ENCODE measurements at regions not wholly inside any gene's neighbourhood (a gene's known extent, or its start where the extent isn't known, plus 50 kb on each side); places are given as distances from the start of the nearest gene placed in this dataset.

GRCh38 chr5:136698970-136699369 is 333.6 kb upstream of the TRPC7 start:
- Histone ChIP-seq H4K20me1 (replicated peaks in 1 of 2; ENCODE audit: control insufficient read depth in 1 of 2, insufficient read depth in 2 of 2, low read length in 2 of 2) (no peaks in the 10 kb centered on the region), H3K9ac (replicated peaks in 1 of 4; ENCODE audit: extremely low read depth in 1 of 4, low read depth in 3 of 4, low read length in 3 of 4) (no peak overlapping the region), H2AK5ac (ENCODE audit: low read depth, low read length) (no peak overlapping the region), H4K5ac (ENCODE audit: insufficient read length, low read depth, low read length) (no peak overlapping the region), H3K18ac (ENCODE audit: extremely low read depth, low read length) (no peak overlapping the region), H3K27ac (ENCODE audit: low read depth, low read length) (no peak overlapping the region), H3K4me2 (ENCODE audit: insufficient read depth in 1 of 2, low read depth in 2 of 2, low read length in 2 of 2) (no peak overlapping the region), H2BK5ac (ENCODE audit: low read depth, low read length) (no peak overlapping the region), H3K9me3 (ENCODE audit: insufficient read depth in 2 of 2, low read depth in 1 of 2, low read length in 1 of 2) (no peaks in the 10 kb centered on the region), H2BK15ac (ENCODE audit: low read length) (no peak overlapping the region), H2AFZ (ENCODE audit: low read length) (no peak overlapping the region), H3K4me1 (replicated peaks in 1 of 4; ENCODE audit: control insufficient read depth in 3 of 4, insufficient read depth in 4 of 4, low read length in 3 of 4) (no peaks in the 10 kb centered on the region), H2BK120ac (replicated peaks; ENCODE audit: low read depth, low read length) (no peak overlapping the region), H3K79me2 (ENCODE audit: control insufficient read depth in 1 of 2, insufficient read depth in 2 of 2, low read length in 2 of 2) (no peaks in the 10 kb centered on the region), H4K91ac (replicated peaks; ENCODE audit: insufficient read length, low read length) (no peak overlapping the region), H3K4me3 (ENCODE audit: extremely low read depth in 1 of 4, insufficient read depth in 2 of 4, low read depth in 3 of 4, low read length in 4 of 4) (no peak overlapping the region), H3K27me3 (replicated peaks in 1 of 4; ENCODE audit: control insufficient read depth in 3 of 4, extremely low read depth in 1 of 4, insufficient read depth in 3 of 4, low read length in 3 of 4) (no peaks in the 10 kb centered on the region), H2BK12ac (ENCODE audit: low read depth, low read length) (no peak overlapping the region), H3K4ac (replicated peaks; ENCODE audit: insufficient read length, low read depth, low read length) (no peak overlapping the region), H3K14ac (ENCODE audit: insufficient read length) (no peak overlapping the region), H2BK20ac (ENCODE audit: low read length) (no peak overlapping the region), H3K36me3 (ENCODE audit: control insufficient read depth in 2 of 4, insufficient read depth in 4 of 4, low read length in 3 of 4) (no peaks in the 10 kb centered on the region), H4K8ac (ENCODE audit: extremely low read depth, insufficient read depth, low read length) (no peak overlapping the region), H3K79me1 (ENCODE audit: low read depth, low read length) (no peaks in the 10 kb centered on the region), H3K23me2 (ENCODE audit: low read depth, low read length) (no peaks in the 10 kb centered on the region), H3K23ac (ENCODE audit: insufficient read length) (no peak overlapping the region), H3K56ac (replicated peaks; ENCODE audit: insufficient read length, low read depth, low read length) (no peak overlapping the region)
- ChIA-PET POLR2A (ENCODE audit: partially characterized antibody) (no interaction called here), CTCF (ENCODE audit: partially characterized antibody) (interaction anchor here (1.3 to 1.4 kb wide), 2 partner anchors 13 to 70 kb away, joined by 3 to 5 read pairs; no protein-coding TSS in a partner anchor)
- 83 to 100% methylated on average over 1 to 5 of the region's 5 CpGs for WGBS, 2 experiments (ENCODE audit: extremely low coverage in 1 of 2, insufficient coverage in 1 of 2, insufficient read length in 1 of 2, insufficient replicate concordance in 2 of 2, low coverage in 1 of 2, low lambda C conversion rate in 2 of 2, missing lambda C conversion rate in 1 of 2)
- no peak for TF ChIP-seq KDM1A (IDR thresholded peaks at IDR 0.05; ENCODE audit: borderline replicate concordance, low read length)
- no peak for TF ChIP-seq TAF7 (optimal IDR thresholded peaks at IDR 0.05; ENCODE audit: borderline replicate concordance, low read depth, low read length)
- TF ChIP-seq CTBP2 (IDR thresholded peaks at IDR 0.05; ENCODE audit: borderline replicate concordance, insufficient read depth, insufficient read length, low read length): no peak
- TF ChIP-seq SAP30 (IDR thresholded peaks at IDR 0.05; ENCODE audit: insufficient read depth, insufficient replicate concordance, low read length): no peak
- no peak for TF ChIP-seq YY1 (IDR thresholded peaks at IDR 0.05; ENCODE audit: low read depth, low read length)
- TF ChIP-seq SUZ12 (IDR thresholded peaks at IDR 0.05; ENCODE audit: low read length): no peak
- TF ChIP-seq TBP (IDR thresholded peaks at IDR 0.05; ENCODE audit: low read depth, low read length): no peak
- no peak for TF ChIP-seq ASH2L (IDR thresholded peaks at IDR 0.05; ENCODE audit: low read length)
- no peak for TF ChIP-seq BACH1 (IDR thresholded peaks at IDR 0.05; ENCODE audit: low read length)
- no peak for TF ChIP-seq JUND (IDR thresholded peaks at IDR 0.05; ENCODE audit: low read length)
- no peak for TF ChIP-seq CHD1 (IDR thresholded peaks at IDR 0.05; ENCODE audit: low read depth, low read length)
- no peak for TF ChIP-seq RXRA (IDR thresholded peaks at IDR 0.05; ENCODE audit: insufficient read depth, low read depth, low read length)
- no peak for TF ChIP-seq E2F6 (IDR thresholded peaks at IDR 0.05)
- TF ChIP-seq FOSL1 (IDR thresholded peaks at IDR 0.05; ENCODE audit: insufficient read depth, low read depth, low read length): no peak
- DNase-seq (ENCODE audit: low read depth in 1 of 2, low spot score in 2 of 2) (no peak), FAIRE-seq (no peak)

All from H1 (cell line).